ENCODE measurements at regions not wholly inside any gene's neighbourhood (a gene's known extent, or its start where the extent isn't known, plus 50 kb on each side); places are given as distances from the start of the nearest gene placed in this dataset.
"Not testable (repeated sequence)": the region's sequence is repeated elsewhere in the genome, so short reads cannot be mapped to it uniquely, and the experiment has no call there.

- DNase-seq: no peak
These were observed 190.6 kb upstream of the ARPP21 start for GRCh38 chr3:35448681-35449080.

- not testable (repeated sequence) for DNase-seq
These were observed 184.5 kb upstream of the ARPP21 start for GRCh38 chr3:35454819-35455218.

GRCh38 chr3:35473956-35474355 lies 165.4 kb upstream of the ARPP21 start:
- DNase-seq: no peak

- DNase-seq: not testable (repeated sequence)
These were observed 156.8 kb upstream of the ARPP21 start for GRCh38 chr3:35482566-35482965.

GRCh38 chr3:35483131-35483530 lies 156.2 kb upstream of the ARPP21 start:
- no peak for DNase-seq

GRCh38 chr3:35484929-35485530 lies 154.3 kb upstream of the ARPP21 start:
- no peak for DNase-seq

- DNase-seq: no peak
These were observed 153.0 kb upstream of the ARPP21 start for GRCh38 chr3:35486295-35486694.

- DNase-seq: no peak
These were observed 151.9 kb upstream of the ARPP21 start for GRCh38 chr3:35487376-35487775.

- no peak for DNase-seq
These were observed 150.8 kb upstream of the ARPP21 start for GRCh38 chr3:35488526-35488925.

- DNase-seq: no peak
These were observed 146.5 kb upstream of the ARPP21 start for GRCh38 chr3:35492841-35493240.

- no peak for DNase-seq
These were observed 140.7 kb upstream of the ARPP21 start for GRCh38 chr3:35498506-35499210.

- DNase-seq: no peak
These were observed 138.5 kb upstream of the ARPP21 start for GRCh38 chr3:35500641-35501350.

- DNase-seq: no peak
These were observed 136.6 kb upstream of the ARPP21 start for GRCh38 chr3:35502699-35503098.

GRCh38 chr3:35505181-35505580 lies 134.1 kb upstream of the ARPP21 start:
- DNase-seq: no peak

- DNase-seq: no peak
These were observed 133.6 kb upstream of the ARPP21 start for GRCh38 chr3:35505772-35506171.

GRCh38 chr3:35519936-35520335 lies 119.4 kb upstream of the ARPP21 start:
- DNase-seq: no peak

GRCh38 chr3:35521196-35521595 lies 118.1 kb upstream of the ARPP21 start:
- no peak for DNase-seq

GRCh38 chr3:35522450-35522849 lies 116.9 kb upstream of the ARPP21 start:
- DNase-seq: no peak

- no peak for DNase-seq
These were observed 116.3 kb upstream of the ARPP21 start for GRCh38 chr3:35523074-35523473.

- no peak for DNase-seq
These were observed 115.5 kb upstream of the ARPP21 start for GRCh38 chr3:35523838-35524237.

- no peak for DNase-seq
These were observed 114.5 kb upstream of the ARPP21 start for GRCh38 chr3:35524856-35525255.

- DNase-seq: no peak
These were observed 110.6 kb upstream of the ARPP21 start for GRCh38 chr3:35528728-35529127.

GRCh38 chr3:35529337-35529736 lies 110.0 kb upstream of the ARPP21 start:
- DNase-seq: no peak

- DNase-seq: no peak
These were observed 102.1 kb upstream of the ARPP21 start for GRCh38 chr3:35537265-35537664.
